ENCODE measurements at regions not wholly inside any gene's neighbourhood (a gene's known extent, or its start where the extent isn't known, plus 50 kb on each side); places are given as distances from the start of the nearest gene placed in this dataset.

DNA sequence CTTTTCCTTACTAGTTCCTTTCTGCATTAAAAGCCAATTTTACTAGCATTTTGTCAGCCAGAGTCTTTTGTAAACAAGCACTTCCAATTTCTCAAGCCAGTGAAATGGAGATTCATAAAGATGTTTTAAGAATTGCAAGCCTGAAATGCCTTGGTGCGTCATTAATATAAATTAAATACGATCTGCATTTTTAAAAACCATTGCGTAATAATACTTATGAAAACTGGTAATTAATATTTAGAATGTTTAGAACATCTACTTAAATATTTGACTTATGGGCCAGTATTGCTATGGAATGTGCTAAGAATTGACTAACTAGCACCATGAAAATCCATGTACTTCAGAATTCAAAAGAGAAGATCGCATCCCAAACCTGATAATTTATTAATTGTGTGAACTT lies 89.1 kb upstream of the PROX1 start:
- Histone ChIP-seq H3K14ac (replicated peaks; ENCODE audit: low read depth, low read length) (no peak overlapping the region), H3K4me1 (ENCODE audit: control insufficient read depth, insufficient read depth, low read length) (no peaks in the 10 kb centered on the region), H3K4me3 (ENCODE audit: insufficient read depth, low read depth, low read length) (no peak overlapping the region), H3K4ac (ENCODE audit: low read depth, low read length) (no peak overlapping the region), H2BK5ac (ENCODE audit: low read depth, low read length, poor library complexity, severe bottlenecking) (no peak overlapping the region), H2BK120ac (ENCODE audit: low read depth, low read length) (no peak overlapping the region), H3K18ac (ENCODE audit: low read depth, low read length) (no peak overlapping the region), H4K20me1 (ENCODE audit: insufficient read depth, low read length) (no peaks in the 10 kb centered on the region), H3K36me3 (ENCODE audit: control insufficient read depth, insufficient read depth, low read length) (no peaks in the 10 kb centered on the region), H3K27me3 (ENCODE audit: control insufficient read depth, insufficient read depth, low read length) (no peaks in the 10 kb centered on the region), H2AK5ac (ENCODE audit: low read depth, low read length) (no peak overlapping the region), H3K9me3 (ENCODE audit: control insufficient read depth, insufficient read depth, low read length) (no peaks in the 10 kb centered on the region), H3K4me2 (ENCODE audit: low read depth, low read length) (no peak overlapping the region), H2BK15ac (ENCODE audit: low read depth, low read length) (no peak overlapping the region), H3K9ac (ENCODE audit: low read depth, low read length) (no peak overlapping the region), H3K56ac (ENCODE audit: extremely low read depth, insufficient read depth, low read length) (no peak overlapping the region), H2BK20ac (ENCODE audit: low read depth, low read length) (no peak overlapping the region), H2AFZ (replicated peaks; ENCODE audit: low read length, poor library complexity) (no peak overlapping the region), H4K91ac (ENCODE audit: insufficient read depth, low read depth, low read length) (no peak overlapping the region), H3K23ac (ENCODE audit: low read depth, low read length) (no peak overlapping the region), H4K5ac (ENCODE audit: low read depth, low read length) (no peak overlapping the region), H3K79me1 (ENCODE audit: low read depth in 1 of 2, low read length in 2 of 2) (no peaks in the 10 kb centered on the region), H4K8ac (ENCODE audit: low read depth in 2 of 2, low read length in 2 of 2) (no peak overlapping the region), H3K9me1 (ENCODE audit: insufficient read depth, low read length) (no peaks in the 10 kb centered on the region), H2AK9ac (replicated peaks; ENCODE audit: low read depth, low read length, poor library complexity) (no peak overlapping the region), H3K27ac (ENCODE audit: insufficient read depth, low read length) (no peak overlapping the region)
- in situ Hi-C loops (cut with MboI; ENCODE audit: low sequenced_read_pairs) (no loop called here), intact Hi-C loops (cut with micrococcal nuclease) (no loop called here), dilution Hi-C loops (cut with HindIII; ENCODE audit: low sequenced_read_pairs, unreplicated experiment) (no loop called here)
- no peak for TF ChIP-seq CHD1 (IDR thresholded peaks at IDR 0.05; ENCODE audit: low read depth, low read length)
- TF ChIP-seq, protein P1, sequence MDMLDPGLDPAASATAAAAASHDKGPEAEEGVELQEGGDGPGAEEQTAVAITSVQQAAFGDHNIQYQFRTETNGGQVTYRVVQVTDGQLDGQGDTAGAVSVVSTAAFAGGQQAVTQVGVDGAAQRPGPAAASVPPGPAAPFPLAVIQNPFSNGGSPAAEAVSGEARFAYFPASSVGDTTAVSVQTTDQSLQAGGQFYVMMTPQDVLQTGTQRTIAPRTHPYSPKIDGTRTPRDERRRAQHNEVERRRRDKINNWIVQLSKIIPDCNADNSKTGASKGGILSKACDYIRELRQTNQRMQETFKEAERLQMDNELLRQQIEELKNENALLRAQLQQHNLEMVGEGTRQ (IDR thresholded peaks at IDR 0.05; ENCODE audit: low read depth, low read length): no peak
- TF ChIP-seq MXI1 (IDR thresholded peaks at IDR 0.05; ENCODE audit: borderline replicate concordance, low read depth, low read length): no peak
- TF ChIP-seq RCOR1 (IDR thresholded peaks at IDR 0.05; ENCODE audit: insufficient replicate concordance, low read length): no peak
- peak; percentile 67 for TF ChIP-seq CEBPB (IDR thresholded peaks at IDR 0.05; ENCODE audit: low read depth, low read length)
- TF ChIP-seq, protein P2, sequence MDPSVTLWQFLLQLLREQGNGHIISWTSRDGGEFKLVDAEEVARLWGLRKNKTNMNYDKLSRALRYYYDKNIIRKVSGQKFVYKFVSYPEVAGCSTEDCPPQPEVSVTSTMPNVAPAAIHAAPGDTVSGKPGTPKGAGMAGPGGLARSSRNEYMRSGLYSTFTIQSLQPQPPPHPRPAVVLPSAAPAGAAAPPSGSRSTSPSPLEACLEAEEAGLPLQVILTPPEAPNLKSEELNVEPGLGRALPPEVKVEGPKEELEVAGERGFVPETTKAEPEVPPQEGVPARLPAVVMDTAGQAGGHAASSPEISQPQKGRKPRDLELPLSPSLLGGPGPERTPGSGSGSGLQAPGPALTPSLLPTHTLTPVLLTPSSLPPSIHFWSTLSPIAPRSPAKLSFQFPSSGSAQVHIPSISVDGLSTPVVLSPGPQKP (IDR thresholded peaks at IDR 0.05; ENCODE audit: borderline replicate concordance, low read depth, low read length): no peak
- no peak for TF ChIP-seq SMC3 (IDR thresholded peaks at IDR 0.05; ENCODE audit: low read depth, low read length)
- ATAC-seq (ENCODE audit: low read depth) (no peak), DNase-seq (no peak)
- no TSS peak for BruUV-seq (replicated peaks)
- WGBS, 2 experiments (ENCODE audit: extremely low coverage in 2 of 2, insufficient read length in 1 of 2): no CpG with 5 or more reads among the region's 4 CpGs
- CTCF ChIA-PET: no interaction called here
- POLR2A ChIA-PET (ENCODE audit: unreplicated experiment): no interaction called here

All from IMR-90 (cell line).